Activated CD4-positive, alpha-beta memory T cell treated with anti-CD3 and anti-CD28 coated beads for 36 hours (primary cell): ENCODE measurements at regions not wholly inside any gene's neighbourhood (a gene's known extent, or its start where the extent isn't known, plus 50 kb on each side); places are given as distances from the start of the nearest gene placed in this dataset.
"Not testable (repeated sequence)": the region's sequence is repeated elsewhere in the genome, so short reads cannot be mapped to it uniquely, and the experiment has no call there.

Source experiments
- CTCF ChIA-PET: fragments of 350-600 bp; sonication (Branson Sonifier 250); formaldehyde crosslinking; loops from one replicate; lab custom pipeline; 2021; ENCODE audit warnings: antibody characterized with exemption, inconsistent platforms; lab: Charles Lee
- POLR2A ChIA-PET: fragments of 350-600 bp; sonication (Branson Sonifier 250); formaldehyde crosslinking; loops from one replicate; lab custom pipeline; 2021; ENCODE audit warnings: antibody characterized with exemption; lab: Charles Lee
- DNase-seq: peaks from one replicate; pipeline ENCODE4 v3.0.0-alpha.2; 2020
- H3K27ac Mint-ChIP-seq: one replicate; pipeline ENCODE4 v1.8.0; 2021; ENCODE audit warnings: mixed read lengths
- H3K27me3 Mint-ChIP-seq: one replicate; pipeline ENCODE4 v1.8.0; 2021; ENCODE audit warnings: mixed read lengths
- H3K36me3 Mint-ChIP-seq: one replicate; pipeline ENCODE4 v1.8.0; 2021; ENCODE audit warnings: mixed read lengths
- H3K4me1 Mint-ChIP-seq: one replicate; pipeline ENCODE4 v1.8.0; 2021; ENCODE audit warnings: low read depth, mixed read lengths
- H3K4me3 Mint-ChIP-seq: one replicate; pipeline ENCODE4 v1.8.0; 2021; ENCODE audit warnings: mild to moderate bottlenecking, mixed read lengths
- H3K9me3 Mint-ChIP-seq: one replicate; pipeline ENCODE4 v1.8.0; 2021; ENCODE audit warnings: mixed read lengths
- intact Hi-C: fragments of 100-400 bp; cut with micrococcal nuclease; formaldehyde crosslinking; loops from one replicate; pipeline ENCODE4 v1.15.1; 2023

DNA sequence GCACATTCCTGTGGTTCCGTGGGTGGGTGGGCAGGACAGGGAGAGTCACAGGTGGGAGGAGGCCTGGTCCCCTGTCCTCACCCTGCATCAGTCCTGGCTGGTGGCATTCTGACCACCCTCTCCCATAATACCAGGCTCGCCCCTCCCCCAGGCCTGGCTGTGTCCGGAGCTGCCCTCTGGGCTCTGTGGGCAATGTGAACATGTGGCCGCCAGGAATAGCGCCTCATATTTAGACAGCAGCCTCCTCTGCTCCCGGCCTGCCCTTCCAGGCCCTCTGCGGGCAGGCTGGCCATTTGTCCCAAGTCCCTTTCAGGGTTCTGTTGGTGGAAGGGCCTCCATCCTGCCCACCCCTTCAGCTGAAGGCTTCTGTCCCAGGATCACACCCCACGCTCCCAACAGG, 4482.2 kb upstream of the TPTE start:
- H3K27me3 Mint-ChIP-seq, intact Hi-C loops, H3K4me3 Mint-ChIP-seq, H3K9me3 Mint-ChIP-seq, H3K27ac Mint-ChIP-seq, POLR2A ChIA-PET, DNase-seq, CTCF ChIA-PET, H3K36me3 Mint-ChIP-seq, H3K4me1 Mint-ChIP-seq: not testable (repeated sequence)

DNA sequence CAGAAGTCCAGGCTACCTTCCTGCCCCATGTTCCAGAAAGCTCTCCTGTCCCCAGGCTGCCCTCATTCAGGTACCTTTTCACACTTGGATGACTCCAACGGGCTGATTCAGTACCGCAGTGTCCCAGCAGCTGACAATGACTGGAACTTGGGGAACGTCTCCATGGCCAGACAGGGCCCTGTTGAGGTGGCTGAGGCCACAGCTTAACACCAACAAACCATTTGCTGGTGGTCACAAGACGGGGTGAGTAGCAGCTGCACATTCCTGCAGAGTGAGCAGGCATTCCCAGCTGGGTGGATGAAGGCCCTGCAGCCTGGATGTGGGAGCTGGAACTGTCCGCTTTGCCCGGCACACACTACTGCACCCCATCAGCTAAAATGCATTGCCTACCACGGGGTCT, 4481.3 kb upstream of the TPTE start:
- DNase-seq, H3K27me3 Mint-ChIP-seq, H3K9me3 Mint-ChIP-seq, H3K27ac Mint-ChIP-seq, H3K36me3 Mint-ChIP-seq, POLR2A ChIA-PET, H3K4me3 Mint-ChIP-seq, CTCF ChIA-PET, intact Hi-C loops, H3K4me1 Mint-ChIP-seq: not testable (repeated sequence)

DNA sequence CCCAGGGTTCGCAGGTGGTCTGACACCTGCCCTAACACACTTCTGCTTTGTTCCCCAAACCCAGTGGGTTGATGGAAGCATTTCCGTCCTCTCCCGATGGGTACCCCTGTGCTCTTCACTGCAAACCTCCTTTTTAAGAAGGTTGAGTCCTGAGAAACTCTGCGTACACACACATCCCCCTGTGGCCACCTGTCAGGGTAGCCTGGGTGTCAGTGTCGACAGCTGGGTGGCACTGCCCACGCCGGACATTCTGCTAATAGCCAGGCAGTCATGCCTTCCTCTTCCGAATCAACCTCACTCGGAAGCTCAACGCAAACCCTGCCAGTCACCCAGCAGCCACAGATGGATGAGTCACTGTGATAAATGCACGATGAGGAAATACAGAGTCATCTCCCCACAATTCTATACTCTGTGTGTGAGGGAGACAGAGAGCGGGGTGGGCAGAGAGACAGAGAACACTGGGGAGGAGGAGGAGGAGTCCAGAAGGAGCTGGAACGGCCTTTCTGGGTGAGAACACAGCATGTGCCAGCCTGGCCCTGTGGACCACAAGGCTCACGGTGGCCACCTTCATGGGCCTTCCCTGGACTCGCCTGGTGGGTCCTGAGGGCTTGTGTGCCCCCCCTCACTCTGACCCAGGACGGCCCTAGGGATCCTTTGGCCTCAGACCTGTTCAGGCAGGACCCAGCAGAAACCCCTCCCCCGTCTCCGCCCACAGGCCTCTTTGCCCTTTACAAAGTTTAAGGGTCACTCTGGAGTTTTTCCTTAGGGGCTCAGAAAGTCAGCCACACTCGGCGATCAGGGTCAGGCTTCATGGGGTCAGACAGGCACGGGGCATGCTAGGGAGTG, 4477.7 kb upstream of the TPTE start:
- POLR2A ChIA-PET, DNase-seq: not testable (repeated sequence)

DNA sequence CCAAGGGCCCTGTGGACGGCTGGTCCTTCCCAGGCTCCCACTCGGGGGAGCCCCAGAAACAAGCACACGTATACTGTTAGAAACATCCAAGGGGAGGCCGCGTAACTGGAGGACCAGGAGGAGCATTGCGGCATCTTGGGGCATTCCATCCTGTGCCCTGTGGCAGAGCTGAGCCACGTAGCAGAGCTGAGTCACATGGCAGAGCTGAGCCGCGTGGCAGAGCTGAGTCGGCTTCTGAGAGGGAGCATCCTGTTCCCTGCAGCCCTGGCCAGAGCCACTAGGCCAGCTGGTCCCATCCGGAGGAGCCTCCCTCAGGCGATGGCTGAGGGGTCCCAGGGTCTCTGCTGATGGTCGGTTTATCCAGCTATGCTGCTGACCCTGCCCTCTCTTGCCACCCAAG, 4476.7 kb upstream of the TPTE start:
- H3K4me1 Mint-ChIP-seq, H3K4me3 Mint-ChIP-seq, POLR2A ChIA-PET, CTCF ChIA-PET, DNase-seq, intact Hi-C loops, H3K9me3 Mint-ChIP-seq, H3K27me3 Mint-ChIP-seq, H3K36me3 Mint-ChIP-seq, H3K27ac Mint-ChIP-seq: not testable (repeated sequence)

More for the DNA sequence above, 4477.7 kb upstream of the TPTE start:
- H3K27ac Mint-ChIP-seq, H3K36me3 Mint-ChIP-seq, CTCF ChIA-PET, H3K4me1 Mint-ChIP-seq, H3K4me3 Mint-ChIP-seq, intact Hi-C loops, H3K9me3 Mint-ChIP-seq, H3K27me3 Mint-ChIP-seq: not testable (repeated sequence)

DNA sequence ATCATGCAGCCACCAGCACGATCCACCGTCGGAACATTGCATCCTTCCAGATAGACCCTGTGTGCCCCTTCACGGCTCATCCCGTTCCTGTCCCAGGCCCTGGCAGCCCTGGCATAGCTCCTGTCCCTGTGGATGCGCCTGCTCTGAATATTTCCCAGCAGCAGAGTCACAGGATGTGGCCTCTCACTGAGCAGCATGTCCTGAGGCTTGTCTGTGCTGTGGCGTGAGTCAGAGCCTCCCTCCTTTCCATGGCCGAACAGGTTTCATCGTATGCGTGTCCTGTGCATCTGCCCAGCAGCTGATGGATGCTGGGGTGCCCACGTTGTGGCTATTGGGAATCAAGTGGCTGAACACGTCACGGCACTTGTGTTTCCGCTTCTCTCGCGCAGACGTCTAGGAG, 4471.5 kb upstream of the TPTE start:
- H3K36me3 Mint-ChIP-seq, H3K27ac Mint-ChIP-seq, H3K9me3 Mint-ChIP-seq, H3K4me3 Mint-ChIP-seq, H3K4me1 Mint-ChIP-seq, CTCF ChIA-PET, DNase-seq, intact Hi-C loops, POLR2A ChIA-PET, H3K27me3 Mint-ChIP-seq: not testable (repeated sequence)

DNA sequence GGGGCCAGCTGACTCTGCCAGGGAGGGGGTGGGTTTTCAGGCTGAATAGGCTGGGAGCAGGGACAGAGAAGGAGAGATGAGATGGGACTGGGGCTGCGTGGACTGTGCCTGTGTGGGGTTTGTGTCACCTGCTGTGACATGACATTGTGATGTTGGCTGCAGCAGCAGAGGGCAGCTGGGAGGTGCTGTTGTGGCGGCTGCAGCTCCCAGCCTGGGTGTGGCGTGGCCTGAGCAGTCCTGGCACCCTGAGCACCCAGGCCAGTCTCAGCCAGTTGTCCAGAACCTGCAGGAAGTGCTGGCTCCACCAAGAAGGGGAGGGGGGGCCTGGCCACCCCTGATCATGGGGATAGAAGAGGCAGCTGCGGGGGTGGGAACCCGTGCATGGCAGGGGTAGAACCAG, 4469.3 kb upstream of the TPTE start:
- H3K4me1 Mint-ChIP-seq, H3K36me3 Mint-ChIP-seq, POLR2A ChIA-PET, DNase-seq, H3K4me3 Mint-ChIP-seq, CTCF ChIA-PET, H3K27me3 Mint-ChIP-seq, H3K27ac Mint-ChIP-seq, intact Hi-C loops, H3K9me3 Mint-ChIP-seq: not testable (repeated sequence)

DNA sequence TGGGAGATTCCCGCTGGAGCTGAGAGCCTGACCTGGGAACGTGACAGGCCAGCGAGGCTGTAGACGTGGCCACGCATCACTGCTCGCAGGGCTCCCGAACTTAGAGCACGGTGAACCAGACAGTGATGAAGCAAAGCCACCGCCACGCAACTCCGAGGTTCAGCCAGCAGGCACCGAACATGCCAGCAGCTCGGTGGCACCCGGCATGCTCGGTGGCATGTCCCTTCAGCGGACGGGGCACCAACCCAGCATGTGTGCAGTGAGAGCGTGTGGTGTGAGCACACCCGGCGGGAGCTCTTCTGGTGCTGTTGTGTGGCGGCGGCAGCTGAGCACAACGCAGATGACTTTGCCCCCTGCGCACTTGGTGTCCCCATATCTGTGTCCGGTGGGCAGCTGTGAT, 4468.2 kb upstream of the TPTE start:
- CTCF ChIA-PET, H3K36me3 Mint-ChIP-seq, H3K4me3 Mint-ChIP-seq, POLR2A ChIA-PET, H3K27me3 Mint-ChIP-seq, H3K4me1 Mint-ChIP-seq, H3K27ac Mint-ChIP-seq, intact Hi-C loops, DNase-seq, H3K9me3 Mint-ChIP-seq: not testable (repeated sequence)

DNA sequence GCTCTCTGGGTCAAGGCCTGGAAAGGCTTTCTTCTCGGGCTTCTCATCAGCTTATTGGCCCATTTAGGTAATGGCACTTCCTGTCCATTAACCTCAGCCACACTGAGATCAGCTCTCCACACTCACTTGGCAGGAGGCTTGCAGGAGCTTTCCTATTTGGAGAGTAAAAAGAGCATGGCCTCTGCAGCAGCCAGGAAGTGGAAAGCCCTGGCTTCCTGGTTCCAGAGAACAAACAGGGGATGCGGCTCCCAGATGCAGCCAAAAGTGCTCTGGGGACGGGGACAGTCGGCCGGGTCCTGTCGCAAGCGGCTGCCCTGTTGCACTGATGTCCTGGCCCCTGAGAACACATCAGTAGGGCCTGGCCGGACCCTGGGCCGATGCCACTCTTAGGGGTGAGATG, 4462.4 kb upstream of the TPTE start:
- intact Hi-C loops, H3K4me3 Mint-ChIP-seq, H3K9me3 Mint-ChIP-seq, DNase-seq, H3K4me1 Mint-ChIP-seq, H3K36me3 Mint-ChIP-seq, H3K27me3 Mint-ChIP-seq, CTCF ChIA-PET, H3K27ac Mint-ChIP-seq, POLR2A ChIA-PET: not testable (repeated sequence)

DNA sequence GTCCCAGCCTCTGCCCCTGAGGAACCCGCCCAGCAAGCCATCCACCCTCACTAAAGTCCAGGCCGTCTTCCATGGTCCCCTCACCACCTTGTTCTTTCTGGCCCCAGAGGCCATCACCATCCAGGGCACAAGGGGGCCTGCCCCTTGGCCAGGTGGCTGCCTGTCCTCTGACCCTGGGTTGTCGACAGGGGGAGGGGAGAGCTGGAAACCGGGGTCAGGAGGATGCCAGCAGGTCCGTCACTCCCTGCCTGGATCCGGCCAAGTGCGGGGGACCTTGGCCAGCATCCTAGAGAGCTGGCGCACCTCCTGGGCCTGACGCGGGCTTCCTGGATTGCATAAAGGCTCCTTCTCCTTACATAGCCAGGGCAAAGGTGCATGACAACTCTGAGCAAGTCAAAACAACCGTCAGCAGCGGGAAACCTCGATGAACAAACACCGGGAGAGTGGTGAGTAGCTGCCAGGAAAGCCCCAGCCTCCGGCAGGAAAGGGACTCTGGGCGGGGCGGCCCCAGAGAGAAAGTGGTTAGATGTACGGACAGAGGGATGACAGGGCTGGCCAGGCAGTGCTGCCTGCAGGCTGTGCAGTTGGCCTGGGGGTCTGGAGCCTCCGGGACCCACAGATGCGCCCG, 4461.2 kb upstream of the TPTE start:
- H3K4me1 Mint-ChIP-seq, H3K27me3 Mint-ChIP-seq, H3K4me3 Mint-ChIP-seq, POLR2A ChIA-PET, DNase-seq, H3K36me3 Mint-ChIP-seq, H3K27ac Mint-ChIP-seq, H3K9me3 Mint-ChIP-seq, CTCF ChIA-PET, intact Hi-C loops: not testable (repeated sequence)

DNA sequence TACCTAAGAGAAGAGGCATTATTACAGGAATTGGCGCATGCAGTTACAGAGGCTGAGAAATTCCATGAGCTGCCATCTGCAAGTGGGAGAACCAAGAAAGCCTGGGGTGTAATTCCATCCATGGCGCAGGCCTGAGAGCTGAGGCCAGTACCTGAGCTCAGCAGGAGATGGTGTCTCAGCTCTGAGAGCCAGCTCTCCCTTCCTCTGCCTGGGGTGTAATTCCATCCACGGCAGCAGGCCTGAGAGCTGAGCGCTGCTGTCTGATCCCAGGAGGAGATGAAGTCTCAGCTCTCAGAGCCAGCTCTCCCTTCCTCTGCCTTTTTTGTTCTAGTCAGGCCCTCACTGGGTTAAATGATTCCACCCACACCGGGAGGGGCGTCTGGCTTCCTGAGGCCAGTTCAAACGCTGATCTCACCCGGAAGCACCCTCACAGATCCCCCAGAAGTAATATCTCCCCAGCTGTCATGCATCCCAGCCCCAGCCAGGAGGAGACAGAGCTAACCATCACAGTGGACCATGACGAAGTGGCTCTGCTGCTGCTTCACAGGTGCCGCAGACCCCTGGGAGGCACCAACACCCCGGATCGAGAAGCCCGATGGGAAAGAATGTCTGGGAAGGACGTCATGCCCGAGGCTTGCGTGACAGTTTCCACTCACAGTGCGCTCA, 4454.9 kb upstream of the TPTE start:
- intact Hi-C loops, H3K36me3 Mint-ChIP-seq, POLR2A ChIA-PET: not testable (repeated sequence)

DNA sequence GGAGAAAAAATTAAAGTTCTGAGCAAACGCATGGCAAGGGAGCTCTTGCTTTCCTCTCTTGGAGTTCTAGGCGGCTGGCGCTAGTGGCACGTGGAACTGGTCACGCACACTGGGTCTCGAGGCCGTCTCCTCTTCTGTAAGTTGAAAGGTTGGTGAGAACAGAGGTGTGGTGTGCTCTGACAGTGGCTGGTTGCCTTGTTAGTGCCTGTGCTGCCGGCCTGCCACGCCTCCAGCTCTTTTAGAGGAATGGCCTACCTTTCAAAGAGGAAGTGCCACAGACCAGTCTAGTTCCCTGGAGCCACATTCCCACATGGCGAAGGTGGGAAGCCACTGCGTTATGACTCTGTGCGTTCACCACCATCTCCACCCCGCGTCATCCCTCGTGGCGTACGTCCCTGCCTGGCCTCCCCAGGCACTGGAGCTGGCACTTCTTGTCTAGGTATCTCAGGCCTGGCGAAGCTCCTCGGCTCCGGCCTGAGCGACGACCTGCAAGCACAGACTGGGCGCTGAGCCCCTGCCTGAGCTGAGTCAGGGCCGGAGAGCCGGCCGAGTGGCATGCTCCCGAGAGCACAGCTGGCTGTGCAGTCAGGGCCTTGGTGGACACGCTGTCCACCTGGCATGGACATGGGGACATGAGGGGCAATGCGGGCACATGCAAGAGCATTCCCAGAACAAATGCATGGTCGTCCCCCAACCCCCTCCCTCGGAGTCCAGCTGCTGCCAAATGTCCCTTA, 4453.1 kb upstream of the TPTE start:
- H3K4me3 Mint-ChIP-seq, intact Hi-C loops: not testable (repeated sequence)

More for the DNA sequence above, 4454.9 kb upstream of the TPTE start:
- CTCF ChIA-PET, H3K27me3 Mint-ChIP-seq, DNase-seq, H3K27ac Mint-ChIP-seq, H3K4me1 Mint-ChIP-seq, H3K4me3 Mint-ChIP-seq, H3K9me3 Mint-ChIP-seq: not testable (repeated sequence)

DNA sequence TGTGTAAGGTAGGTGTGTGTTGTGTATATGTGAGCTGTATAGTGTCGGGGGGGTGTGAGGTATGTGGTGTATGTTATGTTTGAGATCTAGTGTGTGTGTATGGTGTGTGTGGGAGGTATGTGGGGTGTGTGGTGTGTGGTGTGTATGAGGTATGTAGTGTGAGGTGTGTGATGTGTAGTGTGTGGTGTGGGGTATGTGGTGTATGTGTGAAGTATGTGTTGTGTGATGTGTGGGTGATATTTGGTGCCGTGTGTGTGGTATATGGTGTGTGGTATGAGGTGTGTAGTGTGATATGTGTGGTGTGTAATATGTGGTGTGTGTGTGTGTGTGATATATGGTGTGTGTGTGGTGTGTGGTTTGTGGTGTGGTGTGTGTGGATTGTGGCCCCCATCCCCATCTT, 4451.2 kb upstream of the TPTE start:
- intact Hi-C loops, CTCF ChIA-PET, H3K4me1 Mint-ChIP-seq, H3K9me3 Mint-ChIP-seq, H3K27me3 Mint-ChIP-seq, POLR2A ChIA-PET, H3K36me3 Mint-ChIP-seq, DNase-seq: not testable (repeated sequence)
- Mint-ChIP-seq H3K27ac (peak overlapping the region; percentile 13), H3K4me3 (peak overlapping the region; percentile 15)

More for the DNA sequence above, 4453.1 kb upstream of the TPTE start:
- H3K27me3 Mint-ChIP-seq, H3K36me3 Mint-ChIP-seq, H3K9me3 Mint-ChIP-seq, DNase-seq, H3K4me1 Mint-ChIP-seq, H3K27ac Mint-ChIP-seq, POLR2A ChIA-PET, CTCF ChIA-PET: not testable (repeated sequence)
